ENCODE measurements at regions not wholly inside any gene's neighbourhood (a gene's known extent, or its start where the extent isn't known, plus 50 kb on each side); places are given as distances from the start of the nearest gene placed in this dataset.
A peak's percentile ranks its signal among the peaks of the same experiment; 100 is the strongest.

DNA sequence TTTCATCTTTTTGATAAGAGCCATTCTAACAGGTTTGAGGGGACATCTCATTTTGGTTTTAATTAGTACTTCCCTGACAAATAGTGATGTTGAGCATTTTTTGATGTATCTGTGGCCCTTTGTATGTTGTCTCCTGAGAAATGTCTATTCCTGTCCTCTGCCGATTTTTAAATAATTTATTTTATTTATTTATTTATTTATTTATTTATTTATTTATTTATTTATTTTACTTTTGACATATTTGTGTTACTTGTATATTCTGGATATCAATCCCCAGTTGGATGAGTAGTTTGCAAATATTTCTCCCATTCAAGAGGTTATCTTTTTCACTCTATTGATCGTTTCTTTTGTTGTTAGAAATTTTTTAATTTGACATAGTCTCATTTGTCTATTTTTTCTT is 133.9 kb downstream of the OR4F15 start (continued):
- TF ChIP-seq, protein P1, sequence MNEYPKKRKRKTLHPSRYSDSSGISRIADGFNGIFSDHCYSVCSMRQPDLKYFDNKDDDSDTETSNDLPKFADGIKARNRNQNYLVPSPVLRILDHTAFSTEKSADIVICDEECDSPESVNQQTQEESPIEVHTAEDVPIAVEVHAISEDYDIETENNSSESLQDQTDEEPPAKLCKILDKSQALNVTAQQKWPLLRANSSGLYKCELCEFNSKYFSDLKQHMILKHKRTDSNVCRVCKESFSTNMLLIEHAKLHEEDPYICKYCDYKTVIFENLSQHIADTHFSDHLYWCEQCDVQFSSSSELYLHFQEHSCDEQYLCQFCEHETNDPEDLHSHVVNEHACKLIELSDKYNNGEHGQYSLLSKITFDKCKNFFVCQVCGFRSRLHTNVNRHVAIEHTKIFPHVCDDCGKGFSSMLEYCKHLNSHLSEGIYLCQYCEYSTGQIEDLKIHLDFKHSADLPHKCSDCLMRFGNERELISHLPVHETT (tag by site-specific recombination; IDR thresholded peaks at IDR 0.05), result peak; percentile 82
- TF ChIP-seq ZNF629 (tag by site-specific recombination; IDR thresholded peaks at IDR 0.05), result peak; percentile 83
- TF ChIP-seq MYNN (tag by site-specific recombination; IDR thresholded peaks at IDR 0.05; ENCODE audit: borderline replicate concordance), result peak; percentile 67; the same call in 1 of the 2 replicates
- 0 out of 2 replicates have a peak, but pooled peaks have one; percentile 60 for TF ChIP-seq ZNF223 (tag by site-specific recombination; IDR thresholded peaks at IDR 0.05)
- TF ChIP-seq ZNF140 (tag by site-specific recombination; IDR thresholded peaks at IDR 0.05), result peak; percentile 98
- peak; percentile 90 for TF ChIP-seq ZNF501 (tag by site-specific recombination; IDR thresholded peaks at IDR 0.05)
- TF ChIP-seq ZNF529 (tag by site-specific recombination; IDR thresholded peaks at IDR 0.05; ENCODE audit: insufficient replicate concordance), result peak; percentile 90
- peak; percentile 69; the same call in 1 of the 2 replicates for TF ChIP-seq ZNF24 (tag by site-specific recombination; IDR thresholded peaks at IDR 0.05)
- TF ChIP-seq ZBTB11 (tag by site-specific recombination; conservative IDR thresholded peaks at IDR 0.05; ENCODE audit: low read depth), result peak; percentile 91
- TF ChIP-seq ZNF510 (tag by site-specific recombination; IDR thresholded peaks at IDR 0.05; ENCODE audit: insufficient replicate concordance), result peak; percentile 93
- peak; percentile 99 for TF ChIP-seq ZNF426 (tag by site-specific recombination; IDR thresholded peaks at IDR 0.05)
- TF ChIP-seq MZF1 (tag by site-specific recombination; IDR thresholded peaks at IDR 0.05; ENCODE audit: borderline replicate concordance), result peak; percentile 74; the same call in 1 of the 2 replicates
- TF ChIP-seq ZNF548 (tag by site-specific recombination; IDR thresholded peaks at IDR 0.05), result 0 out of 2 replicates have a peak, but pooled peaks have one; percentile 31
- peak; percentile 98 for TF ChIP-seq ZNF560 (tag by site-specific recombination; IDR thresholded peaks at IDR 0.05; ENCODE audit: borderline replicate concordance)
- TF ChIP-seq ZNF433 (tag by site-specific recombination; IDR thresholded peaks at IDR 0.05; ENCODE audit: low read depth), result peak; percentile 97
- TF ChIP-seq KLF7 (tag by site-specific recombination; IDR thresholded peaks at IDR 0.05; ENCODE audit: borderline replicate concordance), result peak; percentile 57; the same call in 1 of the 2 replicates
- peak; percentile 91 for TF ChIP-seq ZBTB1 (tag by site-specific recombination; IDR thresholded peaks at IDR 0.05)
- peak; percentile 95 for TF ChIP-seq ZNF514 (tag by site-specific recombination; IDR thresholded peaks at IDR 0.05)
- peak; percentile 59 for TF ChIP-seq ZNF341 (tag by site-specific recombination; IDR thresholded peaks at IDR 0.05; ENCODE audit: low read depth)
- peak; percentile 97 for TF ChIP-seq ZNF138 (tag by site-specific recombination; IDR thresholded peaks at IDR 0.05; ENCODE audit: borderline replicate concordance)
- TF ChIP-seq ZNF791 (tag by site-specific recombination; IDR thresholded peaks at IDR 0.05), result 0 out of 2 replicates have a peak, but pooled peaks have one; percentile 65
- TF ChIP-seq, protein P2, sequence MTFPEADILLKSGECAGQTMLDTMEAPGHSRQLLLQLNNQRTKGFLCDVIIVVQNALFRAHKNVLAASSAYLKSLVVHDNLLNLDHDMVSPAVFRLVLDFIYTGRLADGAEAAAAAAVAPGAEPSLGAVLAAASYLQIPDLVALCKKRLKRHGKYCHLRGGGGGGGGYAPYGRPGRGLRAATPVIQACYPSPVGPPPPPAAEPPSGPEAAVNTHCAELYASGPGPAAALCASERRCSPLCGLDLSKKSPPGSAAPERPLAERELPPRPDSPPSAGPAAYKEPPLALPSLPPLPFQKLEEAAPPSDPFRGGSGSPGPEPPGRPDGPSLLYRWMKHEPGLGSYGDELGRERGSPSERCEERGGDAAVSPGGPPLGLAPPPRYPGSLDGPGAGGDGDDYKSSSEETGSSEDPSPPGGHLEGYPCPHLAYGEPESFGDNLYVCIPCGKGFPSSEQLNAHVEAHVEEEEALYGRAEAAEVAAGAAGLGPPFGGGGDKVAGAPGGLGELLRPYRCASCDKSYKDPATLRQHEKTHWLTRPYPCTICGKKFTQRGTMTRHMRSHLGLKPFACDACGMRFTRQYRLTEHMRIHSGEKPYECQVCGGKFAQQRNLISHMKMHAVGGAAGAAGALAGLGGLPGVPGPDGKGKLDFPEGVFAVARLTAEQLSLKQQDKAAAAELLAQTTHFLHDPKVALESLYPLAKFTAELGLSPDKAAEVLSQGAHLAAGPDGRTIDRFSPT (tag by site-specific recombination; IDR thresholded peaks at IDR 0.05), result peak; percentile 55; the same call in 1 of the 2 replicates
- TF ChIP-seq ZNF266 (tag by site-specific recombination; IDR thresholded peaks at IDR 0.05; ENCODE audit: low read depth), result peak; percentile 97
- TF ChIP-seq ZNF623 (tag by site-specific recombination; IDR thresholded peaks at IDR 0.05), result peak; percentile 92
- TF ChIP-seq FEZF1 (tag by site-specific recombination; IDR thresholded peaks at IDR 0.05), result 0 out of 2 replicates have a peak, but pooled peaks have one; percentile 10
- TF ChIP-seq ZNF202 (tag by site-specific recombination; IDR thresholded peaks at IDR 0.05; ENCODE audit: borderline replicate concordance), result peak; percentile 98
- 0 out of 2 replicates have a peak, but pooled peaks have one; percentile 25 for TF ChIP-seq ZNF16 (tag by site-specific recombination; IDR thresholded peaks at IDR 0.05; ENCODE audit: low read depth)
- peak; percentile 64; the same call in 1 of the 2 replicates for TF ChIP-seq ZNF580 (tag by site-specific recombination; IDR thresholded peaks at IDR 0.05)
- TF ChIP-seq ZNF121 (tag by site-specific recombination; IDR thresholded peaks at IDR 0.05), result peak; percentile 66; the same call in 1 of the 2 replicates
- peak; percentile 92 for TF ChIP-seq ZXDB (tag by site-specific recombination; IDR thresholded peaks at IDR 0.05)
- peak; percentile 87; the same call in 1 of the 2 replicates for TF ChIP-seq ZNF530 (tag by site-specific recombination; IDR thresholded peaks at IDR 0.05; ENCODE audit: low read depth)
- TF ChIP-seq ZNF610 (tag by site-specific recombination; IDR thresholded peaks at IDR 0.05; ENCODE audit: borderline replicate concordance), result 0 out of 2 replicates have a peak, but pooled peaks have one; percentile 48

Data from HEK293 (cell line).